Anterior cingulate cortex (tissue), 58 donors: ENCODE measurements at regions not wholly inside any gene's neighbourhood (a gene's known extent, or its start where the extent isn't known, plus 50 kb on each side); places are given as distances from the start of the nearest gene placed in this dataset.

Source experiments
- DNase-seq, 58 donors: peaks; one replicate each; lab custom pipeline; 2025; lab: John Stamatoyannopoulos, UW

DNA sequence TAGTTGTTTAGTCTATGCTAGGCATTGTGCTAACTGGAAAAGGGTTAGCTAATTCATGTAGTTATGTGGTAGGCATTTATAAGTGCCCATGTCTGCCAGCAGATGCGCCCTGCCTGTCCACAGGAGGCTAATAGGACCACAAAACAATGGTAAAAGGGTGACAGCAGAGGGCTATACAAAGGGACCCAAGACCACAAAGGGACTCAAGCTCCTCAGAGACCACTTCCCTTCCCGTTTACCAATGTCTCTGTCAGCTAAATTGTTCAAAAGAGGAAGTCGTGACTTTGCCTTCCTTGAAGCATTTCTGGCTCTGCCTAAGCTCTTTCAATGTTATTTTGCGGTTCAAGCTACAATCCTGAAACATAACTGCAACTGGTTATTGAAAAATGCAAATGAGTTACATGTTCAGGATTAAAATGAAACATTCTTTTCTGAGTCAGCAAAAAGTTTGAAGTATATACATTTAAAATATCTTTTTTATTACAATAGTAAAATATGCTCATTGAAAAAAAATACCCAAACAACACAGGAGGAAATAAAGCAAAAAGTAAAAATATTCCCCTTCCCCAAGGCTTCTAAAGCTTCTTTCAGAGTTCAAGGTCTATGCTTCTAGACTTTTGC is 149.2 kb downstream of the MAF start:
- DNase-seq, result peak in 2 of 58 donors; percentile 4 to 41

GRCh38 chr16:79449900-79450299 is 150.6 kb downstream of the MAF start:
- no peak for DNase-seq

GRCh38 chr16:79449067-79449769 is 151.3 kb downstream of the MAF start:
- DNase-seq, result no peak

GRCh38 chr16:79444572-79444971 is 156.0 kb downstream of the MAF start:
- DNase-seq, result no peak

DNA sequence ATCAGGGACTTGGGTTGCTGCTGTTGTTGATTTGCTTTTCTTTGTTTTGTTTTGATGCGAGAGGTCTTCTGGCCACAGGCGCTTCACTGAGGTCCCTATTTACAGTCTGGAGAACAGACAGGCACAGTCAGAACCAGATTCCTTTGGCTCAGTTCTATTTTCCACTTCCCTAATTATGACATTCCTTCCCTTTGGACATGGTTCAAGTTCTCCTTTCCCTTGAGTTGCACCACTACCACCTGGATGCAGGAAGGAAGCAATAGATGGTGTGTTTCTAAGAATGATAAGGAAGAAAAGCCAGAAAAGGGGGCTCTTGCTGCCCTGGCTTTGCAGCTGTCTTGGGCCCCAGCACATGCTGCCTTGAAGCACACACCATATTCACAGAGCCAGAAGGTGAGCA is 160.6 kb downstream of the MAF start:
- DNase-seq, result peak in 1 of 58 donors; percentile 17

- DNase-seq, result peak in 54 of 58 donors; percentile 10 to 88 (median 54)
These were observed 162.5 kb downstream of the MAF start for GRCh38 chr16:79437764-79438751.

- DNase-seq, result no peak
These were observed 163.7 kb downstream of the MAF start for GRCh38 chr16:79436885-79437284.

GRCh38 chr16:79434771-79435170 is 165.8 kb downstream of the MAF start:
- no peak for DNase-seq

DNA sequence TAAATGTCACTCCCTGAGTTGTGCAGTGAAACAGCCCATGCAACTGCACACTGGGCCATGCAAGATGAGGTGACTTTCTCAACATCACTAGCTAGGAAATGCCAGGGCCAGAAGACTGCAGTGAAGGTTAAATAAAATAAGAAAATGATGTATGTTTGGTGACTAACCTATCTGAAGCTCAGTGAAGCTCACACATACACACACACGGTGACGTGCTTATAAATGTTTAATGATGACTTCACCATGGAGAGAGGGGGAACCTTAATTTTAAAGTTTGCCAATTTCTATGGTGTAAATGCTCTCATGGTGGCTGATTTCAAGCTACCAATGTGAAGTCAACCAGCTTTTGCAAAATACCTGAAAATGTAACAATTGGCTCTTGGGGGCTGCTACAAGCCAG is 166.4 kb downstream of the MAF start:
- DNase-seq, result no peak

DNA sequence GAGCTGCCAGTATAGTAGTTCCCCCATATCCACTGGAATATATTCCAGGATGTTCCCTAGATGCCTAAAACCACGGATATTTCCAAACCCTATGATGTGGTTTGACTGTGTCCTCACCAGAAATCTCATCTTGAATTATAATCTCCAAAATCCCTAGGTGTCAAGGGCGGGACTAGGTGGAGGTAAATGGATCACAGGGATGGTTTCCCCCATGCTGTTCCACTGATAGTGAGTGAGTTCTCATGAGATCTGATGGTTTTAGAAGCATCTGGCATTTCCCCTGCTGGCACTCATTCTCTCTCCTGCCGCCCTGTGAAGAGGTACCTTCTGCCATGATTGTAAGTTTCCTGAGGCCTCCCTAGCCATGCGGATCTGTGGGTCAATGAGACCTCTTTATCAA is 168.6 kb downstream of the MAF start:
- DNase-seq, result no peak

- DNase-seq, result no peak
These were observed 170.3 kb downstream of the MAF start for GRCh38 chr16:79430191-79430678.

GRCh38 chr16:79429381-79430190 is 171.0 kb downstream of the MAF start:
- DNase-seq, result no peak

DNA sequence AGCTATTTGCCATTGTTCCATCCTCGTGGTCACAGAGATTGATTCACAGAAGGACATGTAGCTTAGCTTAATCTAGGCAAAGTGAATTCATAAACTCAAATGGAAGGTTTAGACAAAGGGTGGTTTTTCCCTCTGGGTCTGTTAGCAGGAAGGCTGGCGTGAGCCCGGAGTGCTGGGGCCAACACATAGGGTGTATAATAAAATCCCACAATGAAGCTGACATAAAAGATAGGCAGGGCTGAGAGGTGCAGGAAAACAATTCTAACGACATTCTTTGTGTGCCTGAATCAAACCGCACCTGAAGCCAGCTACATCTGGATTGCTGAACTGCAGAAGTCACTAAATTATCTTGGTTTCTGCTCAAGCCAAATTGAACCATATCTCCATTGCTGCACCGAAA is 173.9 kb downstream of the MAF start:
- no peak for DNase-seq

DNA sequence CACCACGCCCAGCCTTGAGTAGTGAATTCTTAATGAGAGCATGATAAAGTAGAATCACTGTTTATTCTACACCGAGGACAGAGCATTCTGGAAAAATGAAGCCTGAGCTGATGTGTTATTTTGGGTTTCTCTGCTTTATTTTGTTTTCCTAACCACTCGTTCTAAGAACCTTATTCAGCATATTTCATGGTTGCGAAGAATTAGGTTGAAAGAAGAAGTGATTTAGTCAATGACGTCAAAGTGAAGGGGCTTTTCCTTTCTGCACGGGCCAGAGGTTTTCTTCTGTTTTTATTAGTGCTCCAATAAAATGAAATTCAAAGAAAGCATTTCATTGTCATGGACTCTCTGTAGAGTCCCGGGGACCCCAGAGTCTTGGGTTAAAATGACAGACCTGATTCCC is 178.5 kb downstream of the MAF start:
- no peak for DNase-seq

- DNase-seq, result no peak
These were observed 179.4 kb downstream of the MAF start for GRCh38 chr16:79421126-79421525.

GRCh38 chr16:79420493-79420892 is 180.0 kb downstream of the MAF start:
- DNase-seq, result no peak

GRCh38 chr16:79419148-79419547 is 181.4 kb downstream of the MAF start:
- no peak for DNase-seq

DNA sequence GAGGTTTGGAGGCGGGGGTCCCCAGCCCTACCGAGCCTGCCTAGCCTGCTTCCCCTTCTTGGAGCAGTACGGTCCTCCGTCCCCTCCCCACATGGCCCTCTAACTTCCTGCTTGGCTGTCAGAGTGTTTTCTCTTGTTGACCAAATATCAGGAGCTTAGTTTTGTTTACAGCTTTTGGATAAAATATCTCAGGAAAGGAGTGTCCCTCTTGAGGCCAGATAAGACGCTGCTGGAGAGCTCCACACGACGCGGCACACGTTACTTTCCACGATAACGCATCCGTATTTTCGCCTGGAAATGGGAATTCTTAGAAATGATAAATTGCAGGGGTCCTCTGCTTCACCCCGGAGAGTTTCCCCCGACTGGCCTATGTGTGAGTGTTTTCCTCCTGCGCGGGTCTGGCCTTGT is 182.9 kb downstream of the MAF start:
- no peak for DNase-seq

DNA sequence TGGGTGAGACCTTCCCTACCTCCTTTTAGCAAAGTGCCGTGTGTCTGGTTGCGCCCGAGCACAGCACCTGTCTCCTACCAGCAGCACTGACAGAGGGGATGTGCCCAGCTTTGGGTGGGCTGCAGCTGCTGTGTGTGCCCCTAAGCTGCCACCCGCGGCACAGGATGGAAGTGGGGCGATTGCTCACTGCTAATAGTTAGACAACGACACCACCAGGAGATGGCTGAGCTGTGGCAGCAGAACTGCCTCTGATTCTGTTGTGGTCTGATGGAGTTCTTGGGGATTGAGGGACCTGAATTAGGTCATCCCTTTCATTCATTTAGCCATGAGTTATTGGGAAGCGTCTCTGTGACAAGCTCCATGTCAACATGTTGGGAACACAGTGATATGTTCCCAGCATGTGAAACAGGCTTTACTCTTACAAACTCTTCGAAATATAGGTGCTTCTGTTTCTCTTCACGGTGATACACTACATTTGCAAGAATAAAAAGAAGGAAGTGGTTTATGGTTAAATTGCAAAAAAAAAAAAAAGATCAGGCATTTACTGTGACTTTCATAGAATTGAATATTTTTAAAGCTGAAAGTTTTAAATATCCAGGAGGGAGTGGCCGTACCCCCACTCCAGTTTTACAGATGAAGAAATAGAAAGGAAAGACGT is 184.4 kb downstream of the MAF start:
- no peak for DNase-seq

DNA sequence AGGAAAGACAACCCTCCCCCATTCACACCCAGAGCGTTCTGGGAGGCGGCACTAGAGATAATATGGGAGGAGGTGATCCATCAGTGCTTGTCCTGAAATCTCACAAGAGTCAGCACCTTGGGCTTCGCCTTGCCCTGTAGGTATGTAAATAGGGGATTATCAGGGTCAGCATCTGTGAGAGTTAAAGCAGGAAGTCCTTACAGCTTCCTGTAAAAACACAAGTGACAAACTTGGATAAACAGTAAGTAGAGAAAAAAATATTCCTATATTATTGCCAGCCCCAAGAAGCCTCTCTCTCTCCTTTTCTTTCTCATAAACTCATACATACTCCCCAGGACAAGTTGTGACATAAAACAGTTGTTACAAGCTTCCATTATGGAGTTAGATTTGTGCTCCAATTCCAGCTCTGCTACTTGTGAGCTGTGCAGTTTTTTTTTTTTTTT is 187.7 kb downstream of the MAF start:
- DNase-seq, result no peak
